ENCODE measurements at regions not wholly inside any gene's neighbourhood (a gene's known extent, or its start where the extent isn't known, plus 50 kb on each side); places are given as distances from the start of the nearest gene placed in this dataset.

DNA sequence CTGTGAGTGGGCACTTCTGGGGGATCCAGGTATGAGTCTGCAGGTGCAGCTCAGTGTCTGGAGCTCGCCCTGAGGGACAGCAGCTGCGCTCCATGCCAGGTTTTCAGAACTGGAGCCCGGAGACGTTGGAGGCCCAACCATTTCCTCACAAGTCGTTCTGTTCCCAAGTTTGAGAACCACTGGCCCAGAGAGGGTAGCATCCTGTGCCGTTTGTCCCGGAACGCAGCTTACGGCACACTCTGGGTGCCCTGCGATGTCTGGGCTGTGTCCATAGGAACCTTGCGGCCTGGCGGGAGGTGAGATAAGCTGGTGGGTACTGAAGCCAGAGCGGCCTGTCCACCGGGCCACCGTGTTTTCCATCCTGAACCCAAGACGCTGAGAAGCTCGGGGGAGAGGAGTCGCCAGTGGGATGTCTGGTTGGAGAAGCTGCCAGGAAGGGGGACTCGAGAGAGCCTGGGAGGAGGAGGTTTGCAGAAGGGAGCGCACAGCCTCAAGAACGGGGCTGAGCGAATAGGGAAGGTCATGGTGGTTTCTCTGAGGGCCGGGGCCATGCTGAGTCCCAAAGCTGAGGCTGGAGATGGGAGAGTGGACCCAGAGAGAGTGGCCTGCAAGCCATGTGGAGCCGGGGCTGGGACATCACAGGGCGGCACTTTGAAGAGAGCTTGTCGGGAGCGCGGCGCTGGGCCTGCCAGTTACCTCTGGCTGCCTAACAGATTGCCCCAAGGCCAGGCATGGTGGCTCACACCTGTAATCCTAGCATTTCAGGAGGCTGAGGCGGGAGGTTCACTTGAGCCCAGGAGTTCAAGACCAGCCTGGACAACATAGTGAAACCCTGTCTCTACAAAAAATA lies 211.0 kb upstream of the GSE1 start:
- no peak for DNase-seq (ENCODE audit: low spot score)

DNA sequence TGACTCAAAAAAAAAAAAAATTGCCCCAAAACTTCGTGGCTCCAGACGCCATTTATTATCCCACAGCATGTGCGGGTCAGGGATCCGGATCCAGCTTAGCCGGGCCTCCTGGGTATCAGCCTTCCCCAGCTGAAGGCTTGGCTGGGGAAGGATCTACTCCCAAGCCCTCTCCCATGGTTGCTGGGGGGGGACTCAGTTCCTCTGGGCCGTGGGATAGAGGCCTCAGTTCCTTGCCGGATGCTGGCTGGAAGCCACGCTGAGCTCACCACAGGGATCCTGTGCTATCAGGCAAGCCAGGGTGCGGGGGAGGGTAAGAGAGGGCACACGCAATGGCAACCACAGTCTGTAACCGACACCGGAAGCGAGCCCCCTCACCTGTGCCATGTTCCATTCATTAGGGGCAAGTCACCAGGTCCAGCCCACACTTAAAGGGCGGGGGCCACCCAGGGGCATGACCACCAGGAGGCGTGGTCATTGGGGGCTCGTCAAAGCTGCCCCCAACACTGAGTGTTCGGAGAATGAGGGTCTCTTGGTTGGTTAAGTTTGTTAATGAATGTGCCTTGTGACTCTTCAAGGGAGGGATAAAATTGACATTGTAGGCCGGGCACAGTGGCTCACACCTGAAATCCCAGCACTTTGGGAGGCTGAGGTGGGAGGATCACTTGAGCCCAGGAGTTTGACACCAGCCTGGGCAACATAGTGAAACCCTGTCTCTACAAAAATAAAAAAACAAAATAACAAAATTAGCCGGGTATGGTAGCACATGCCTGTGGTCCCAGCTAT lies 210.0 kb upstream of the GSE1 start:
- no peak for DNase-seq (ENCODE audit: low spot score)

DNA sequence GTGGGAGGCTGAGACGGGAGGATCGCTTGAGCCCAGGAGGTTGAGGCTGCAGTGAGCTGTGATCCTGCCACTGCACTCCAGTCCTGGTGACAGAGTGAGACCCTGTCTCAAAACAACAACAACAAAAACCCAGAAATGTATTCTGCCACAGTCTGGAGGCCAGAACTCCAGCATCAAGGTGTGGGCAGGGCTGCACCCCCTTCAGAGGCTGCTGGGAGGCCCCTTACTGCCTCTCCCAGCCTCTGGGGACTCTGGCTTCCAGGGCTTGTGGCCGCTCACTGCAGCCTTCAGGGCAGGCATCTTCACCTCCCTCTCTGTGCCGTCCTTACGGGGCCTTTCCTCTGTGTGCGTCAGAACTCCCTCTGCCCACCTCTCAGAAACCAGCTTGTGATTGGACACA lies 209.4 kb upstream of the GSE1 start:
- DNase-seq (ENCODE audit: low spot score) = no peak

DNA sequence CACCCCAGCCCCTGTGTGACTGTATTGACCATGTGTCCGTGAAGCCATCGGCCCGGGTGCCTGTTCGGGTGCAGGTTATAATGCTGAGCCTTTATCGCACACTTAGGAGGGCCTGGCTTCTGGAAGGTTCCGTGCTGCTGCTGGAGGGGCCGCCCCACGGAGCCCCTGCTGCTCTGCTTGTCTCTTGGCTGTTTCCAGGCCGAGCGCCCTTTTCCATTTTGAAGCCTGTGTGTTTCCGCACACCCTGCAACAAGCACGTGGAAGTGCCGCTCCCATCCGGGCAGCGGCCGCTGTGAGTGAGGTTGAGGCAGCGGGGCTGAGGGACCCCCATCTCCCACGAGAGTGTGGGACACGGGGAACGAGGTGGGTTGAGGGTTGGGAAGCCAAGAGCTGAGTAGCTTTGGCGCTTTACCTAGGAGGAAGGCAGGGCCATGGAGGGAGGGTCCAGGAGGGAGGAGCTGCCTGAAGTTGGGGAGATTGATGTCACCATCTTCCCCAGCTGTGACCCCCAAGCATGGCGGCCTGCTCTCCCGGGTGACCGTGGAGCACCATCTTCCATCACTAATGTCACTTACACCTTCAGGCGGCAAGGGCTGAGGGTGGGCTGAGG lies 200.1 kb upstream of the GSE1 start:
- DNase-seq (ENCODE audit: low spot score) = no peak

DNA sequence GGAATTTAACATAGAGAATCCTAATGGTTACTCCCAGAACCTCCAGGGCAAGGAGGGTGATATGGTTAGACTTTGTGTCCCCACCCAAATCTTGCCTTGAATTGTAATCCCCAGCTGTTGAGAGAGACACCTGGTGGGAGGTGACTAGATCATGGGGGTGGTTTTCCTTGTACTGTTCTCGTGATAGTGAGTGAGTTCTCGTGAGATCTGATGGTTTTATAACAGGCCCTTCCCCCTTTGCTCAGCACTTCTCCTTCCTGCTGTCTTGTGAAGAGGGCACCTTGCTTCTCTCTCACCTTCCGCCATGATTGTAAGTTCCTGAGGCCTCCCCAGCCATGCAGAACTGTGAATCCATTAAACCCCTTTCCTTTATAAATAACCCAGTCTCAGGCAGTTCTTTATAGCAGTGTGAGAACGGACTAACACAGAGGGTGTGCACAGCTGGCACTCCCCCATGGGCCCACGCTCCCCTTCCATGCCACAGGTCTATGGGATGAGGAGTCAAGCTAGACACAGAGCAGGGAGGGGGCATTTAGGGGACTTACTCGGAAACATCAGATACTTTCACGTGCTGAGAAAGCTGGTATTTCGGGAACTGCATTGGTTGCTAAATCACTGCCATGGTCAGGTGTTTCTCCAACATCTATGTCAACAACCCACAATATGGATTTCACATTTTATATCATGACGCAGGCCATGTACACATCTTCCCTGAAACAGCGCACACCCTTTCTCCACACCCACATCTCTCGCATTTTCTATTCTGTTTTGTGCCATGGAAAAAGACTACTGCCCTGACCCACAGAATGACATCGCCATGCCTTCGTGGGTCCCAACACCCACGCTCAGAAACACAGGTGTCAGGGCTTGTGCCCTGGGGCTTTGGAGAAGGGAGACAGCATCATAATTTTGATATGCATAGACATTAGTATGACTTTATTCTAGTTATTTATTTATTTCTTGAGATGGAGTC lies 199.1 kb upstream of the GSE1 start:
- no peak for DNase-seq (ENCODE audit: low spot score)

DNA sequence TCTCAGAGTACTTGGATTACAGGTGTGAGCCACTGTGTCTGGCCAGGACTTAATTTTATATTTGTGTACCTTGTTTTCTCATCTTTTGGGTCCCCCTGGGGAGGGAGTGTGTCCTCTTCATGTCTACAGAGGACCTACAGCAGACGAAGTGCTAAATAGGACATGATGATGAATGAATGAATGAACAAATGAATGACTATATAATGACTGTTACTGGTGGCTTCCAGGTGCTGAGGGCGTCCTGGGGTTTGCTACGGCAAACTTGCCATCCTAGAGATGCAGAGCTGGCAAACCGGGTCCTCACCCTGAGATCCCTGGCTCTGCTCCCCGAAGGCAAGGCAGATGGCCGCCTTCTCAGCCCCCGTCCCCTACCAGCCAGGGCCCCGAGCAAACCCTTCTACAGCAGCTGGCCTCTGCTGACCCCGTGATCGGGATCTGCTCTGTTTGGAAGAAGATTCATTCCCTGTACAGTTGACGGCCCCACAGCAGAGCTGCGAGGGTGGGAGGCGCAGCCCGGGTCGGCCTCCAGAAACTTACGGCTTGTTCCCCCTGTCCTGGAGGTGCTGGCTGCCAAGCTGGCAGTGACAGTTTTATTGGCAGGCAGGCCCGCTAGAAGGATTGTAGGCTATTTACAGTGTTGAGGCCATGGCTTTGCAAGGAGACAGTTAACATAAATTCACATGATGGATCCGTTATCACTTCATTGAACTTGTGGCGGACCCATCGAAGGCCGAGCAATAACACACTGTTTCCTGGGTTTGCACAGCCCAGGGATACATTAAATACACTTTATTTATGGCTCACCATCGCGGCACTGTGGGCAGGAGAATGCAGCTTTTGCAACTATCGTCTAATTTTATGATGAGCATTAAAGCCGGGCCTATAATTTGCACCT lies 197.7 kb upstream of the GSE1 start:
- DNase-seq (ENCODE audit: low spot score) = no peak

DNA sequence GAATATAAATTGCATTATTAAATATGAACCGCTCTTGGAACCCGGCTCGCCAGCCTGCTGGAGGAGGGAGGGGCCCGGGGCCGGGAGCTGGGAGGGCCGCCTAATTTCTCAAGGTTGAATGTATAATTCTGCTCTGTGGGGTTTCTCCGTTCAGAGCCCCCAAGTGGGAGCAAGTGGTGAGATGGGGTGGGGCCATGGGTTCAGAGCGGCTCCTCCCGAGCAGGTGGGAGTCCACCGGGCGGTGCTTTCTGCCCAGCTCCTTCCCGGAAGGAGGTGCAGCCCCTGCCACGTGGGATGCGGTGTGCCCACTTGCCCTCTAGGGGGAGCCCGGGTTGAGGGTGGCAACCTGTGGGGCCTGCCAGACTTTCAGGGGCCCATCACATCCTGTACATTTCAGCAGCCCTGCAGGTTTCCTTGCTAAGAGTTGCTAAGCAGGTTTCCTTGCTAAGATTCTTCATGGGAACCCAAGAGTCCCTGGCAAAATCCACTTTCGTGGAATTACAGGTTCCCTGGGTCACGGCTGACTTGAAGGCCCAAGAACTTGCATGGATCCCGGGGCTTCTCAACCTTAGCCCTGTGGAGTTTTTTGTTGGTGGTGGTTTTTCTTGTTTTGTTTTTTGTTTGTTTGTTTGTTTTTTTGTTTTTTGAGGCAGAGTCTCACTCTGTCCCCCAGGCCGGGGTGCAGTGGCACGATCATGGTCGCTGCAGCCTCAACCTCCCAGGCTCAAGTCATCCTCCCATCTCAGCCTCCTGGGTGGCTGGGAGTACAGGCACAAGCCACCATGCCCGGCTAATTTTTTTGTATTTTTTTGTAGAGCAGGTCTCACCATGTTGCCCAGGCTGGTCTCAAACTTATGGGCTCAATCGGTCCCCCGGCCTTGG lies 196.7 kb upstream of the GSE1 start:
- DNase-seq (ENCODE audit: low spot score) = no peak

DNA sequence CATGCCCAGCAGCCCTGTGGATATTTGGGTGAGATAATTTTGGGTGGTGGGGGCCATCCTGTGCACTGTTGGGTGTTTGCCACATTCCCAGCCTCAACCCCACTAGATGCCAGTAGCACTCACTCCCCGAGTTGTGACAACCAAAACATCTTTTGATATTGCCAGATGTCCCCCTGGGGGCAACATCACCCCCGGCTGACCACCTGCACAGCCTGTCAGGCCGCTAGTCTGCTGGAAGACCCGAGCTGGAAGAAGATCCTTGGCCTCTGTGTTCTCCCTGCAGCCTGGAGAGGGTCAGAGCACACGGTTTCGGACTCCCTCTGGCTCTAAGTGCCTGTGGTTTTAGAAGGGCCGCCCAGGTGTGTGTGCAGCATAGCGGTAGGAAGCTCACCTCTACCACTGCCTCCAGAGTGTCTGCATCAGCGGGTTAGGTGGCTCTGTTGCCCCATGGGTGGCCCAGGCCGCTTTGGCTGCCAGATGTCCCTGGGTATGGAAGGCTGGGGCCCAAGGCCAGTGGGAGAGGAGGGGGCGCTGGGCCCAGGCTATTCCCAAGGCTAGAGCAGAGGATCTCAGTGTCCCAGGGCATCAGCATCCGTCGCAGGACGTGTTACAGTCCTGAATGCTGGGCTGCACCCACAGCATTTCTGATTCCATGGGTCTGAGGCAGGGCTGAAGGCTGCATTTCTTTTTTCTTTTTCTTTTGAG lies 195.8 kb upstream of the GSE1 start:
- DNase-seq (ENCODE audit: low spot score) = no peak

DNA sequence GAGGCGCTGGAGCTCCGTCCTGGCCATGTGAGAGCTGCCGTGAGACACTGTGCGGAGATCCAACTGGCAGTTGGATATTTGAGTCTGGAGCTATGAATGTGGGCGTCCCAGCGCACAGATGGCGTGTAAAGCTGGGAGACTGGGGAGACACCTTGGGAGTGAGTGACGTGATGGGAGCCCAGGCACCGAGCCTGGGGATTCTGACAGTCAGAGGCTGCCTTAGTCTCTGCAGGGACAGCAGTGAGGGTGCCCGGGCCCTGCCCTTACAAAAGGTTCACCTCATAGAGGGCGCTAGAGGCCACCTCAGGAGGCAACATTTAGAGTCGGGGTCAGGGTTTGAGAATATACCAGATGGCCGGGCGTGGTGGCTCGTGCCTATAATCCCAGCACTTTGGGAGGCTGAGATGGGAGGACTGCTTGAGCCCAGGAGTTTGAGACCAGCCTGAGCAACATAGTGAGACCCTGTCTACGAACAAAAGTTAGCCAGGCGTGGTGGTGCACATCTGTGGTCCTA lies 194.1 kb upstream of the GSE1 start:
- no peak for DNase-seq (ENCODE audit: low spot score)

DNA sequence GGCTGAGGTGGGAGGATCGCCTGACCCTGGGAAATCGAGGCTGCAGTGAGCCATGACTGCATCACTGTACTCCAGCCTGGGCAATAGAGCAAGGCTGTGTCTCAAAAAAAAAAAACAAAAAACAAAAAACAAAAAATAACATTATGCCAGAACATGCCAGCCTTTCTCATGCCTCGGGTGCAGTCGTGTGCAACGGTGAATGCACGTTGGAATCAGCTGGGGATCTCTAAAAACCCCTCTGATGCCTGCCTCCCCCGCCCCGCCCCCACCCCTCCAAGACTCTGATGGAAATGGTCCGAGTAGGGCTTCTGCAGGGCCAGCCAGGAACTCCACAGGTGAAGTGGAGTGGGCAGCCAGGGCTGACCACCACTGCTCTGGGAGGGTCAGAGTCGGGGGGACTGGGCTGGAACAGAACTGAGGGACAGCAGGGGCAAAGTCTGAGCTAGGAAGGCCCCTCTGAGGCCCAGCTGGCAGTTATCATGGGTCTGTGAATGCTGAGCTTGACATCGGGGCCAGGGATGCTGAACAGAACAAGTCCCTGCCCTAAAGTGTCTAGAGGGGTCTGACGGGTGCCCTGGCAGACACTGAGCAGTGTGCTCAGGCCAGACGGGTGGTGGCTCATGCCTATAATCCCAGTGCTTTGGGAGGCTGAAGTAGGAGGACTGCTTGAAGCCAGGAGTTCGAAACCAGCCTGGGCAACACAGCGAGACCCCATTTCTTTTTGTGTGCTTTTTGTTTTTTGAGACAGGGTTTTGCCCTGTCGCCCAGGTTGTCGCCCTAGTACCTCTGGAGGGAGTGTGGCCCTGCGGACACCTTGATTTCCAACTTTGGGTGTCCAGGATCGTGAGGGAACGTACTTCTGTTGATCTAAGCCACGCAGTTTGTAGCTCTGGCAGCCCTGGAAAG lies 193.4 kb upstream of the GSE1 start:
- DNase-seq (ENCODE audit: low spot score) = no peak

DNA sequence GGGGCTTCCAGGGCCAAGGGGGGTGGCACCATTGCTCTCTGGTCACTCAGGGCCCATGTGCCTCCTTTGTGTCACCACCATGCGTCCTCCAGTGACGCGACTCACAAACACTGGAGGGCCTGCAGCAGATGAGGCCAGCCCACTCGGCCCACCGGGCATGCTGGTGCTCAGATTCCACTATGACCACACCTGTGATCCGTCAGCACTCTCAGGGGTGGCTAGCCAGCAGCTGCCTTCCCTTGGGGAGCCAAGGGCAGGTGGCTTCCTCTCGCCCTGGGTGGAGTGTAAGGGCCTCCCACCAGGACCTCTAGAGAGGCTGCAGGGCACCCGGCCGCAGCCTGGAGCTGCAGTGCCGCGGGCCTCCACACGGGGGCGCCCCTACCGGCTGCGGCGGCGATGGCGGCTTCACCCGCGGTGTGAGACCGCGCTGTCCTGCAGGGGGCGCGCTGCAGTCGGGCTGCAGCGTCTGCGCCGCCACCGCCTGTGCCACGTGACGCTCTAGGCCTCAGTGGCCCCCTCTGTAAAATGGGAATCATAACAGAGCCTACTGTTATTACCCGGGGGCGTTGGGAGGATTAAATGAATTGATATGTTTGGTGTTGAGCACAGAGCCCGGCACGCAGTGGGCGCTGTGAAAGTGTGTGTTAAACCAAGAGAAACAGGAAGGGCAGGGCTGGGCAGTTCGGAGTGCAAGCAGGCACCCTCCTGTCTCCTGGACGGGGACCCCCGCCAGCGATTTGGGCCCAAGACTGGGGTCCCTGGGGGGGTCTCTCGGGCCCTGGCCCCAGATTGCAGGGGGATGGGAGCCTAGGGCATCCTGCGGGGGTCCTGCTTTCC lies 192.4 kb upstream of the GSE1 start:
- no peak for DNase-seq (ENCODE audit: low spot score)

DNA sequence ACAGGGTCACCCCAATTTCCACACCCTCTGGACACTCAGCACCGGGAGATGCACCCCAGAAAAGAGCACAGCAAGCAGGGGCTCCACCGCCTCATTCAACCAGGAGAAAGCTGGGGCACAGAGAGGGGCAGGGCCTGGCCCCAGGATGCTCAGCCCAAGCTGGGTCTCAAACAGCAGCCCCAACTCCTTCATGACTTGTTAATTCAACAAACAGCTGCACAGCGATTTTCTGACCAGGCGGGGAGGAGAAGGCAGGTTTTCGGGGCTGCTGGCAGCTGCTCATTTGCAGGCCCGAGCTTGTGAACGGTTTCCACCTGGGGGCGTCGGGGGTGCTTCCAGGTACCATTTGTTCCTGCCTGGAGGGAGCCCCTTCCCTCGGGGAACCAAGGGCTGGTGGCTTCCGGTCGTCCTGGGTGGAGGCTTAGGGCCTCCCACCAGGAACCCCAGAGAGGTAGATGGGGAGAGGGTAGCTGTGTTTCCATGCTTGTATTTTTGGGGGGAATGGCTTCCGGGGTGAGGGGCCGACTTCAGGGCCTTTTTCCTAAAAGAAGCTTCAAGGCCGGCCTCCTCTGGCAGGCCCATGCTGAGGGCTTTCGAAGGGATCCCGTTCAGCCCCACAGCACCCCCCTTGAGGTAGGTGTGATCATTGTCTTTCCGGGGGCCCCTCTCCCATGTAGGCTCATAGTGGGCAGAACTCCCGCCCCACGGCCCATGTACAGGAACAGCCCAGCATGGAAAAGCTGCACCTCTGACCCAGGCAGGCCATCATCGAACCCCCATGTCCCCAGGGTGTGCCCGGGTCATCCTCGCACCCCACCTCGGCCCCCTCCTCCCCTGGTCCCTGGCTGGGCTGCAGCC lies 191.6 kb upstream of the GSE1 start:
- no peak for DNase-seq (ENCODE audit: low spot score)

DNA sequence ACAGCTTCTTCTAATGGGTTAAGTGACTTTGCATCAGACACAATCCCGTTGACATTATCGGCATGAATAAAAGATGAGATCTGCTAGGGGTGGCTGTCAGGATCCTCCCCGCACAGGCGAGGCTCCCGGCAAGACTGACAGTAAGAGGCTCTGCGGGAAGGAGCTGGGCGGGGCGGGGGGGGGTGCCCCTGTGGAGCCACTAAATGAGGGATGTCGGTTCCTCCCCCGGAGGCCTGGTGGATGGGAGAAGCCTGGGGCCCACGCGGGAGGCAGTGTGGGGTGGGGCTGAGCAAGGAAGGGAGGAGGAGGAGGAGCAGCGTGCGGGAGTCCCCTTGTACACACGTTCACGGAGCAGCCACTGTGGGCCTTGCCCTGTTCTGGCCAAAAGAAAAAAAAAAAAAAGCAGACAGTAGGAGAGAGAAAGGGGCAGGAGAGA lies 190.9 kb upstream of the GSE1 start:
- no peak for DNase-seq (ENCODE audit: low spot score)

DNA sequence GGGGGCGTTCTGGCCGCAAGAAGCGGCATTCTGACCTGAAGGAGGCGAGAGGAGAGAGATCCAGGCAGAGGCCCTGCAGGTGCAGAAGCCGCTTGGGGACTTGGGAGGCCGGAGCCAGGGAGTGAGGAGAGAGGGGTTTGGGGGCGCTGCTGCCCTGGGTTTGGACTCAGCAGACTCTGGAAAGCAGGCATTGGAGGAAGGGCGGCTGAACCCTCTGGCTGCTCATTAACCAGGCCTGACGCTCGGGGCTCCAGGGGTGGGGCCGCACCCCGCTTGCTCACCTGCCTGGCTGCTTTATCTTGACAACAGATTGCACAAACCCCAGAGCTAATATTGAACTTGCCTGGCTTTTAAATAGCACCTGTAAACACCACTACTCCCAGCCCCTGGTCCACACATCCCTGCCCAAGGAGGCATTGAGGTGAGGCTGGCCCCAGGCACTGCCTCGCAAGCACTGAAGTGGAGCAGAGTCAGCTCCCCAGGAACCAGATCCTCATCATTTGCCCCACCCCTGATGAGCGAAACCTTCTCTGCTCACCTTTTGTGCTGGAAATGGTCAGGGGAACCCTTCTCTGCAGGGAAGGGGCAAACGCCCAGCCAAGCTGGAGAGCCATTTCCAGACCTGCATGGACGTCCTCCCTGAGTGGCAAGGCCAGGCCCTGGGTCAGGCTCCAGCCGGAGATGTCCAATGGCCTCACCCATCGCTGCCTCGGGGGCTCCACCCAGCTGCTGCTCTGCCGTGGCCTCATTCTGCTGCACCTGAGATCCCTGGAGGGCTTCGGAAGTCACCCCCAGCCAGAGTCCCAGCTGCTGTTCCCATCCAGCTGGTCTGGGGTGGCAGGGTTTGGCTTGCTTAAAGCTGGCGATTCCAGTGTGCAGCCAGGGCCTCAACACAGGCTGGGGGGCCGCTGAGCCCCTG lies 190.2 kb upstream of the GSE1 start:
- DNase-seq (ENCODE audit: low spot score) = no peak

DNA sequence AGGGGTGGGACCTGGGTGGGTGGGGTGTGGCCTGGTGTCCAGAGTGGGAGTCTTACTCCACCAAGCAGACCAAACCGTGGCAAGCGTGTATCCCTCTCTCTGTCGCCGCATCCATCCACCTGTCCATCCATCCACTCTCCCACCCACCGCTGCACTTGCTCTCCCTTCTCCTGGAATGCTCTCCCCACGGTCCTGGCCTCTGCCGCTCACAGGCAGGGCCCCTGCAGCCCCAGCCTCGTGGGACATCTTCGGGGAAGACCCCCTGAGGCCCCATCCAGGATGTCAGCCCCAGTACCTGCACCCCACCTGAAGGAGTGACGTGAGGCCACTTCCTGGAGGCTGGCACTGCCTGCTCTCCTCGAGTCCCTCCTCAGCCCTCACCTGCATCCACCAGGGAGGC lies 189.5 kb upstream of the GSE1 start:
- no peak for DNase-seq (ENCODE audit: low spot score)
